H1 (cell line): ENCODE measurements at regions not wholly inside any gene's neighbourhood (a gene's known extent, or its start where the extent isn't known, plus 50 kb on each side); places are given as distances from the start of the nearest gene placed in this dataset.
"Not testable (repeated sequence)": the region's sequence is repeated elsewhere in the genome, so short reads cannot be mapped to it uniquely, and the experiment has no call there.

ENCODE experiments used
- BACH1 ChIP-seq: IDR thresholded peaks from 2 replicates; pipeline ENCODE4 v1.6.1; 2012; ENCODE audit warnings: low read length, improper control_type of control experiment
- BRCA1 ChIP-seq: IDR thresholded peaks from 2 replicates; pipeline ENCODE4 v1.6.1; 2012; ENCODE audit warnings: low read depth, low read length, improper control_type of control experiment
- CBX8 ChIP-seq: fragments of 300-800, 300-1000 bp; sonication (generic); IDR thresholded peaks from 2 replicates; pipeline ENCODE4 v1.7.1; 2016; ENCODE audit warnings: low read depth, low read length, borderline replicate concordance
- CHD2 ChIP-seq: IDR thresholded peaks from 2 replicates; pipeline ENCODE4 v1.6.1; 2012; ENCODE audit warnings: low read length, improper control_type of control experiment
- EP300 ChIP-seq, 2 experiments: IDR thresholded peaks; 1 replicate in 1 of 2; 2 replicates in 1 of 2; pipeline ENCODE4 v1.6.1; 2011 to 2012; ENCODE audit warnings: low read depth in 2 of 2, low read length in 2 of 2, mild to moderate bottlenecking in 2 of 2, borderline replicate concordance in 1 of 2, inconsistent platforms in 1 of 2, moderate library complexity in 1 of 2
- POLR2A ChIP-seq, 2 experiments: IDR thresholded peaks; 1 replicate in 1 of 2; 2 replicates in 1 of 2; pipeline ENCODE4 v1.6.1; 2011; ENCODE audit warnings: low read depth in 2 of 2, low read length in 2 of 2, mild to moderate bottlenecking in 2 of 2; ENCODE audit errors: control extremely low read depth in 1 of 2
- SP1 ChIP-seq: IDR thresholded peaks from 2 replicates; pipeline ENCODE4 v1.6.1; 2011; ENCODE audit warnings: low read depth, low read length
- SP4 ChIP-seq: IDR thresholded peaks from 2 replicates; pipeline ENCODE4 v1.6.1; 2012; ENCODE audit warnings: low read length, inconsistent platforms
- TF ChIP-seq, protein P1 (sequence below): IDR thresholded peaks from 2 replicates; pipeline ENCODE4 v1.6.1; 2012; ENCODE audit warnings: inconsistent platforms
- TF ChIP-seq, protein P2 (sequence below), 3 experiments: IDR thresholded peaks; 1 replicate in 2 of 3; 2 replicates in 1 of 3; pipeline versions ENCODE4 v1.5.1 to v1.6.1; 2011; ENCODE audit warnings: low read length in 3 of 3, mild to moderate bottlenecking in 3 of 3, inconsistent platforms in 2 of 3, low read depth in 1 of 3, moderate library complexity in 1 of 3; ENCODE audit not compliant: insufficient read depth in 1 of 3; ENCODE audit errors: control extremely low read depth in 1 of 3
- TF ChIP-seq, protein P3 (sequence below): IDR thresholded peaks from 2 replicates; pipeline ENCODE4 v1.6.1; 2012; ENCODE audit warnings: low read length, inconsistent platforms

DNA sequence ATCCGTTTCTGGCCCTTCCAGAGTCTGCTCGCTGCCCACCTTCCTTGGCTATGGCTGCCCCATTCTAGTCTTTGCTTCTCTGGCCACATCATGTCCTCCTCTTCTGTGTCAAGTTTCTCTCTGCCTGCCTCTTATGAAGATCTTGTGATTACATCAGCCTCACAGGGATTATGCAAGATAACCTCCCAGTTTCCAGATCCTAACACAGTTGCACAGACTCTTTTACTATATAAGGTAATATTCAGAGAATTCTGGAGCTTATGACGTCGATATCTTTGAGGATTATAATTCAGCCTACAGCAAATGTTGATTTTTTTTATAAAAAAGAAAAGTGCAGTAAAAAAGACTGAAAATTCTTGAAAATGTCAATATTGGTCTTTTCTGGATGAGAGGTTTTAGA, 97.2 kb upstream of the CRYM start:
- TF ChIP-seq BRCA1; EP300 (IDR thresholded peaks at IDR 0.05; ENCODE audit: borderline replicate concordance in 1 of 2, low read depth in 2 of 2, low read length in 2 of 2); SP1; CHD2; POLR2A (IDR thresholded peaks at IDR 0.05; ENCODE audit: control extremely low read depth in 1 of 2, low read depth in 2 of 2, low read length in 2 of 2); SP4; CBX8; BACH1: not testable (repeated sequence)
- TF ChIP-seq, protein P1, sequence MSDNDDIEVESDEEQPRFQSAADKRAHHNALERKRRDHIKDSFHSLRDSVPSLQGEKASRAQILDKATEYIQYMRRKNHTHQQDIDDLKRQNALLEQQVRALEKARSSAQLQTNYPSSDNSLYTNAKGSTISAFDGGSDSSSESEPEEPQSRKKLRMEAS: not testable (repeated sequence)
- TF ChIP-seq, protein P2, sequence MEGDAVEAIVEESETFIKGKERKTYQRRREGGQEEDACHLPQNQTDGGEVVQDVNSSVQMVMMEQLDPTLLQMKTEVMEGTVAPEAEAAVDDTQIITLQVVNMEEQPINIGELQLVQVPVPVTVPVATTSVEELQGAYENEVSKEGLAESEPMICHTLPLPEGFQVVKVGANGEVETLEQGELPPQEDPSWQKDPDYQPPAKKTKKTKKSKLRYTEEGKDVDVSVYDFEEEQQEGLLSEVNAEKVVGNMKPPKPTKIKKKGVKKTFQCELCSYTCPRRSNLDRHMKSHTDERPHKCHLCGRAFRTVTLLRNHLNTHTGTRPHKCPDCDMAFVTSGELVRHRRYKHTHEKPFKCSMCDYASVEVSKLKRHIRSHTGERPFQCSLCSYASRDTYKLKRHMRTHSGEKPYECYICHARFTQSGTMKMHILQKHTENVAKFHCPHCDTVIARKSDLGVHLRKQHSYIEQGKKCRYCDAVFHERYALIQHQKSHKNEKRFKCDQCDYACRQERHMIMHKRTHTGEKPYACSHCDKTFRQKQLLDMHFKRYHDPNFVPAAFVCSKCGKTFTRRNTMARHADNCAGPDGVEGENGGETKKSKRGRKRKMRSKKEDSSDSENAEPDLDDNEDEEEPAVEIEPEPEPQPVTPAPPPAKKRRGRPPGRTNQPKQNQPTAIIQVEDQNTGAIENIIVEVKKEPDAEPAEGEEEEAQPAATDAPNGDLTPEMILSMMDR (IDR thresholded peaks at IDR 0.05; ENCODE audit: control extremely low read depth in 1 of 3, insufficient read depth in 1 of 3, low read depth in 1 of 3, low read length in 3 of 3): not testable (repeated sequence)
- TF ChIP-seq, protein P3, sequence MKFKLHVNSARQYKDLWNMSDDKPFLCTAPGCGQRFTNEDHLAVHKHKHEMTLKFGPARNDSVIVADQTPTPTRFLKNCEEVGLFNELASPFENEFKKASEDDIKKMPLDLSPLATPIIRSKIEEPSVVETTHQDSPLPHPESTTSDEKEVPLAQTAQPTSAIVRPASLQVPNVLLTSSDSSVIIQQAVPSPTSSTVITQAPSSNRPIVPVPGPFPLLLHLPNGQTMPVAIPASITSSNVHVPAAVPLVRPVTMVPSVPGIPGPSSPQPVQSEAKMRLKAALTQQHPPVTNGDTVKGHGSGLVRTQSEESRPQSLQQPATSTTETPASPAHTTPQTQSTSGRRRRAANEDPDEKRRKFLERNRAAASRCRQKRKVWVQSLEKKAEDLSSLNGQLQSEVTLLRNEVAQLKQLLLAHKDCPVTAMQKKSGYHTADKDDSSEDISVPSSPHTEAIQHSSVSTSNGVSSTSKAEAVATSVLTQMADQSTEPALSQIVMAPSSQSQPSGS: not testable (repeated sequence)
